ENCODE measurements at regions not wholly inside any gene's neighbourhood (a gene's known extent, or its start where the extent isn't known, plus 50 kb on each side); places are given as distances from the start of the nearest gene placed in this dataset.

GRCh38 chr5:32996336-32996735, 285.2 kb downstream of the NPR3 start:
- Histone ChIP-seq H2AFZ (ENCODE audit: low read depth, low read length) (no peak overlapping the region), H3K27ac (ENCODE audit: low read length) (no peak overlapping the region), H3K9me2 (ENCODE audit: insufficient read depth, low read length) (no peaks in the 10 kb centered on the region), H3F3A (ENCODE audit: insufficient read depth, low read length, poor library complexity, severe bottlenecking) (no peaks in the 10 kb centered on the region), H3K9ac (ENCODE audit: low read length) (no peak overlapping the region), H3K27me3 (ENCODE audit: insufficient read depth, low read depth, low read length) (no peaks in the 10 kb centered on the region), H3K79me2 (replicated peaks; ENCODE audit: insufficient read depth, low read length) (no peaks in the 10 kb centered on the region), H3K4me2 (ENCODE audit: low read length) (no peak overlapping the region), H4K20me1 (ENCODE audit: insufficient read depth) (no peaks in the 10 kb centered on the region), H3K9me3 (ENCODE audit: low read length) (no peaks in the 10 kb centered on the region), H3K4me3 (ENCODE audit: low read length) (no peak overlapping the region), H3K36me3 (ENCODE audit: insufficient read depth, low read length) (no peaks in the 10 kb centered on the region)
- TF ChIP-seq POLR2AphosphoS5 (IDR thresholded peaks at IDR 0.05): no peak
- TF ChIP-seq, protein P1, sequence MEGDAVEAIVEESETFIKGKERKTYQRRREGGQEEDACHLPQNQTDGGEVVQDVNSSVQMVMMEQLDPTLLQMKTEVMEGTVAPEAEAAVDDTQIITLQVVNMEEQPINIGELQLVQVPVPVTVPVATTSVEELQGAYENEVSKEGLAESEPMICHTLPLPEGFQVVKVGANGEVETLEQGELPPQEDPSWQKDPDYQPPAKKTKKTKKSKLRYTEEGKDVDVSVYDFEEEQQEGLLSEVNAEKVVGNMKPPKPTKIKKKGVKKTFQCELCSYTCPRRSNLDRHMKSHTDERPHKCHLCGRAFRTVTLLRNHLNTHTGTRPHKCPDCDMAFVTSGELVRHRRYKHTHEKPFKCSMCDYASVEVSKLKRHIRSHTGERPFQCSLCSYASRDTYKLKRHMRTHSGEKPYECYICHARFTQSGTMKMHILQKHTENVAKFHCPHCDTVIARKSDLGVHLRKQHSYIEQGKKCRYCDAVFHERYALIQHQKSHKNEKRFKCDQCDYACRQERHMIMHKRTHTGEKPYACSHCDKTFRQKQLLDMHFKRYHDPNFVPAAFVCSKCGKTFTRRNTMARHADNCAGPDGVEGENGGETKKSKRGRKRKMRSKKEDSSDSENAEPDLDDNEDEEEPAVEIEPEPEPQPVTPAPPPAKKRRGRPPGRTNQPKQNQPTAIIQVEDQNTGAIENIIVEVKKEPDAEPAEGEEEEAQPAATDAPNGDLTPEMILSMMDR (IDR thresholded peaks at IDR 0.05; ENCODE audit: poor library complexity, severe bottlenecking): no peak
- no peak for TF ChIP-seq SMC3 (conservative IDR thresholded peaks at IDR 0.05; ENCODE audit: poor library complexity)
- TF ChIP-seq EZH2 (IDR thresholded peaks at IDR 0.05; ENCODE audit: borderline replicate concordance, insufficient read depth, low read length, poor library complexity, severe bottlenecking): no peak
- no peak for TF ChIP-seq TAF1 (IDR thresholded peaks at IDR 0.05; ENCODE audit: low read depth)
- TF ChIP-seq MXI1 (conservative IDR thresholded peaks at IDR 0.05; ENCODE audit: poor library complexity, severe bottlenecking): no peak

GRCh38 chr5:33008751-33009418, 297.8 kb downstream of the NPR3 start:
- Histone ChIP-seq H3K27me3 (ENCODE audit: insufficient read depth, low read depth, low read length) (no peaks in the 10 kb centered on the region), H3K9me3 (ENCODE audit: low read length) (no peaks in the 10 kb centered on the region), H3K79me2 (replicated peaks; ENCODE audit: insufficient read depth, low read length) (no peaks in the 10 kb centered on the region), H3K27ac (ENCODE audit: low read length) (no peak overlapping the region), H4K20me1 (ENCODE audit: insufficient read depth) (no peaks in the 10 kb centered on the region), H2AFZ (ENCODE audit: low read depth, low read length) (no peak overlapping the region), H3K4me2 (ENCODE audit: low read length) (no peak overlapping the region), H3F3A (ENCODE audit: insufficient read depth, low read length, poor library complexity, severe bottlenecking) (no peaks in the 10 kb centered on the region), H3K9me2 (ENCODE audit: insufficient read depth, low read length) (no peaks in the 10 kb centered on the region), H3K9ac (ENCODE audit: low read length) (no peak overlapping the region), H3K36me3 (ENCODE audit: insufficient read depth, low read length) (no peaks in the 10 kb centered on the region), H3K4me3 (ENCODE audit: low read length) (no peak overlapping the region)
- TF ChIP-seq, protein P2, sequence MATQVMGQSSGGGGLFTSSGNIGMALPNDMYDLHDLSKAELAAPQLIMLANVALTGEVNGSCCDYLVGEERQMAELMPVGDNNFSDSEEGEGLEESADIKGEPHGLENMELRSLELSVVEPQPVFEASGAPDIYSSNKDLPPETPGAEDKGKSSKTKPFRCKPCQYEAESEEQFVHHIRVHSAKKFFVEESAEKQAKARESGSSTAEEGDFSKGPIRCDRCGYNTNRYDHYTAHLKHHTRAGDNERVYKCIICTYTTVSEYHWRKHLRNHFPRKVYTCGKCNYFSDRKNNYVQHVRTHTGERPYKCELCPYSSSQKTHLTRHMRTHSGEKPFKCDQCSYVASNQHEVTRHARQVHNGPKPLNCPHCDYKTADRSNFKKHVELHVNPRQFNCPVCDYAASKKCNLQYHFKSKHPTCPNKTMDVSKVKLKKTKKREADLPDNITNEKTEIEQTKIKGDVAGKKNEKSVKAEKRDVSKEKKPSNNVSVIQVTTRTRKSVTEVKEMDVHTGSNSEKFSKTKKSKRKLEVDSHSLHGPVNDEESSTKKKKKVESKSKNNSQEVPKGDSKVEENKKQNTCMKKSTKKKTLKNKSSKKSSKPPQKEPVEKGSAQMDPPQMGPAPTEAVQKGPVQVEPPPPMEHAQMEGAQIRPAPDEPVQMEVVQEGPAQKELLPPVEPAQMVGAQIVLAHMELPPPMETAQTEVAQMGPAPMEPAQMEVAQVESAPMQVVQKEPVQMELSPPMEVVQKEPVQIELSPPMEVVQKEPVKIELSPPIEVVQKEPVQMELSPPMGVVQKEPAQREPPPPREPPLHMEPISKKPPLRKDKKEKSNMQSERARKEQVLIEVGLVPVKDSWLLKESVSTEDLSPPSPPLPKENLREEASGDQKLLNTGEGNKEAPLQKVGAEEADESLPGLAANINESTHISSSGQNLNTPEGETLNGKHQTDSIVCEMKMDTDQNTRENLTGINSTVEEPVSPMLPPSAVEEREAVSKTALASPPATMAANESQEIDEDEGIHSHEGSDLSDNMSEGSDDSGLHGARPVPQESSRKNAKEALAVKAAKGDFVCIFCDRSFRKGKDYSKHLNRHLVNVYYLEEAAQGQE (IDR thresholded peaks at IDR 0.05; ENCODE audit: borderline replicate concordance): no peak
- no peak for TF ChIP-seq EZH2 (IDR thresholded peaks at IDR 0.05; ENCODE audit: borderline replicate concordance, insufficient read depth, low read length, poor library complexity, severe bottlenecking)
- TF ChIP-seq EP300 (conservative IDR thresholded peaks at IDR 0.05; ENCODE audit: poor library complexity, severe bottlenecking): no peak
- no peak for TF ChIP-seq TAF1 (IDR thresholded peaks at IDR 0.05; ENCODE audit: low read depth)
- TF ChIP-seq, protein P1 (IDR thresholded peaks at IDR 0.05; ENCODE audit: poor library complexity, severe bottlenecking): no peak
- TF ChIP-seq POLR2AphosphoS5 (IDR thresholded peaks at IDR 0.05): no peak
- TF ChIP-seq SMC3 (conservative IDR thresholded peaks at IDR 0.05; ENCODE audit: poor library complexity): no peak
- TF ChIP-seq MXI1 (conservative IDR thresholded peaks at IDR 0.05; ENCODE audit: poor library complexity, severe bottlenecking): no peak
- TF ChIP-seq RAD21 (conservative IDR thresholded peaks at IDR 0.05): no peak

All from neural cell (in vitro differentiated cells).